Heart right ventricle (tissue), 16 donors: ENCODE measurements at regions not wholly inside any gene's neighbourhood (a gene's known extent, or its start where the extent isn't known, plus 50 kb on each side); places are given as distances from the start of the nearest gene placed in this dataset.

Source experiments
- ATAC-seq, 8 donors: fragments of 200-7000 bp; cut with Tn5 transposase; one replicate each; pipeline ENCODE4 v1.9.1; 2020; ENCODE audit warnings: mild to moderate bottlenecking in 8 of 8, moderate library complexity in 8 of 8, moderate number of reproducible peaks in 1 of 8
- DNase-seq, 2 donors: peaks; one replicate each; pipeline ENCODE4 v3.0.0-alpha.2; 2020
- H3K27ac ChIP-seq, 10 donors: fragments of 200-600 bp; sonication (generic) in 2 of 10; one replicate each; pipeline versions ENCODE4 v1.5.0 to v1.8.0; 2020 to 2022; ENCODE audit warnings: mild to moderate bottlenecking in 3 of 10
- H3K27me3 ChIP-seq, 7 donors: fragments of 200-600 bp; one replicate each; pipeline ENCODE4 v1.8.0; 2021 to 2022; ENCODE audit warnings: mild to moderate bottlenecking in 2 of 7
- H3K36me3 ChIP-seq, 9 donors: fragments of 200-600 bp; sonication (generic) in 1 of 9; one replicate each; pipeline versions ENCODE4 v1.5.0 to v1.8.0; 2020 to 2022; ENCODE audit warnings: mild to moderate bottlenecking in 2 of 9
- H3K4me1 ChIP-seq, 9 donors: fragments of 200-600 bp; sonication (generic) in 1 of 9; one replicate each; pipeline versions ENCODE4 v1.5.0 to v1.8.0; 2020 to 2022; ENCODE audit warnings: mild to moderate bottlenecking in 4 of 9
- H3K4me3 ChIP-seq, 10 donors: fragments of 200-600 bp; sonication (generic) in 2 of 10; one replicate each; pipeline versions ENCODE4 v1.5.0 to v1.8.0; 2020 to 2022; ENCODE audit warnings: mild to moderate bottlenecking in 7 of 10, moderate library complexity in 2 of 10
- H3K9me3 ChIP-seq, 11 donors: fragments of 200-600 bp in 10 of 11; sonication (generic) in 2 of 11; one replicate each; pipeline versions ENCODE4 v1.5.0 to v1.8.0; 2013 to 2022; ENCODE audit warnings: mild to moderate bottlenecking in 2 of 11, control low read depth in 1 of 11, moderate library complexity in 1 of 11
- CTCF ChIP-seq, 9 donors: fragments of 200-600 bp; sonication (generic) in 2 of 9; IDR thresholded peaks; one replicate each; pipeline versions ENCODE4 v1.5.0 to v1.8.0; 2021 to 2022; ENCODE audit warnings: antibody characterized with exemption in 9 of 9, mild to moderate bottlenecking in 5 of 9, moderate library complexity in 1 of 9
- WGBS, 2 donors: extraction: QIAGEN DNeasy Blood & Tissue Kit; methylation state at CpG; one replicate each; pipeline ENCODE4 v1.1.7; 2013; ENCODE audit warnings: inconsistent platforms in 1 of 2; 5-methylcytosine and 5-hydroxymethylcytosine counted together
- intact Hi-C, 10 donors: fragments of 100-400 bp; cut with DNase I; formaldehyde crosslinking; loops; one replicate each; pipeline versions ENCODE4 v1.11.1 to v1.14.2; 2022
- donor health status: Arrhythmogenic right ventricular cardiomyopathy.
- donor health status: ischemic (EF 13 %, LVEDD 7.1; RV severe dilation, severe dysfunction).
- donor health status: healthy with polysubstance abuse.
- donor health status: DM: no; HTN: yes; CAD: no.
- donor health status: DM: no; HTN: no; CAD: no.
- donor health status: ischemic (EF 25% LVEDD 6.9; RV normal size, moderate dysfunction).
- donor health status: ischemic (EF 25% LVEDD 5.7; RV mildly dilated, moderate dysfunction).
- donor health status: healthy.
- donor health status: DM: yes; HTN: yes; CAD: no.
- donor health status: Ischemic cardiomyopathy.
- donor health status: ischemic (EF 35%, LVEDD 5.7; RV mildly dilated, moderate dysfunction).
- donor health status: nonischemic (EF 11% LVEDD 7.7; RV severe dilation, severe dysfunction).
- donor health status: DM: yes; HTN: yes; CAD: no.
- donor health status: PGD.
- donor health status: ischemic (EF 29% LVEDD 5.4; RV normal size, mild dysfunction).
- donor health status: nonischemic (EF 23%, LVEDD 6.1; RV moderate dilation, normal function).

GRCh38 chr9:1536522-1537170 is 478.5 kb upstream of the SMARCA2 start:
- DNase-seq (no peak), ATAC-seq (no peak)
- Histone ChIP-seq H3K36me3 (no peaks in the 10 kb centered on the region), H3K27me3 (no peaks in the 10 kb centered on the region), H3K4me3 (no peak overlapping the region), H3K27ac (no peak overlapping the region), H3K4me1 (no peaks in the 10 kb centered on the region), H3K9me3 (no peaks in the 10 kb centered on the region)
- intact Hi-C loops: no loop called here
- TF ChIP-seq CTCF (IDR thresholded peaks at IDR 0.05): no peak
- 71 to 76% methylated on average over 5 of the region's 5 CpGs for WGBS, 2 donors

- no peaks in the 10 kb centered on the region for H3K9me3 ChIP-seq
- no peaks in the 10 kb centered on the region for H3K27me3 ChIP-seq
- intact Hi-C loops: no loop called here
- H3K36me3 ChIP-seq: no peaks in the 10 kb centered on the region
- no peak for ATAC-seq
- H3K27ac ChIP-seq: no peak overlapping the region
- H3K4me1 ChIP-seq: no peaks in the 10 kb centered on the region
- WGBS, 2 donors: 70 to 71% methylated on average over 4 of the region's 4 CpGs
- no peak overlapping the region for H3K4me3 ChIP-seq
- TF ChIP-seq CTCF (IDR thresholded peaks at IDR 0.05): no peak
- no peak for DNase-seq
Measured at GRCh38 chr9:1538301-1538700, 476.8 kb upstream of the SMARCA2 start.

- 74 to 75% methylated on average over 2 of the region's 2 CpGs for WGBS, 2 donors
Measured at GRCh38 chr9:1539216-1539615, 475.9 kb upstream of the SMARCA2 start.

GRCh38 chr9:1550636-1551035 is 464.5 kb upstream of the SMARCA2 start:
- WGBS, 2 donors: 54% methylated on average over 1 of the region's 1 CpG
- H3K4me3 ChIP-seq: no peak overlapping the region
- H3K36me3 ChIP-seq: no peaks in the 10 kb centered on the region
- H3K27me3 ChIP-seq: no peaks in the 10 kb centered on the region
- H3K27ac ChIP-seq: no peak overlapping the region
- no peak for TF ChIP-seq CTCF (IDR thresholded peaks at IDR 0.05)
- no peaks in the 10 kb centered on the region for H3K4me1 ChIP-seq
- no peak for DNase-seq
- peaks cover 0 to 5% (median 0%) of the 10 kb centered on the region in 11 donors for H3K9me3 ChIP-seq
- no peak for ATAC-seq
- intact Hi-C loops: no loop called here

More at GRCh38 chr9:1539216-1539615, 475.9 kb upstream of the SMARCA2 start:
- intact Hi-C loops: no loop called here
- no peak for TF ChIP-seq CTCF (IDR thresholded peaks at IDR 0.05)
- DNase-seq: no peak
- H3K4me3 ChIP-seq: no peak overlapping the region
- no peaks in the 10 kb centered on the region for H3K9me3 ChIP-seq
- no peak overlapping the region for H3K27ac ChIP-seq
- H3K36me3 ChIP-seq: no peaks in the 10 kb centered on the region
- no peak for ATAC-seq
- H3K27me3 ChIP-seq: no peaks in the 10 kb centered on the region
- H3K4me1 ChIP-seq: no peaks in the 10 kb centered on the region
